ENCODE measurements at regions not wholly inside any gene's neighbourhood (a gene's known extent, or its start where the extent isn't known, plus 50 kb on each side); places are given as distances from the start of the nearest gene placed in this dataset.
"Not testable (repeated sequence)": the region's sequence is repeated elsewhere in the genome, so short reads cannot be mapped to it uniquely, and the experiment has no call there.

GRCh38 chr4:108453366-108453765 lies 167.0 kb upstream of the RPL34 start:
- DNase-seq = no peak

- no peak for DNase-seq
Measured at GRCh38 chr4:108450236-108450898, 170.0 kb upstream of the RPL34 start.

DNA sequence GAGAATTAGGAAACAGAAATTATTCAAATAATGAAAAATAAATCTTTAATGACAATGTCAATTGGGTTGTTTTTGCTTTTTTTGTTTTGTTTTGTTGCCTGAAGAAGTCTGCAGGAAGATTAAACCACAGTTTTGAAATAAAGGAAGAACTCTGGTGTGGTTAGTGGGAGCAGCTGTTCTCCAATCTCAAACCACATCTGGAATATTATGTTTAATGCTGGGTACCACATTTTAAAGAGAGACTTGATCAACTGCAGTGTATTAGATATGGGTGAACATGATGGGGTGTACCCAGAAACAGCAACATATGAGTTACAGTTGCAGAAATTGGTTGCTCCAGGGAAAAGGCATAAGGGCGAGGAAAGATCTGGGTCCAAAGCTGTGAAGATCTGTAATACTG lies 171.2 kb upstream of the RPL34 start:
- DNase-seq = no peak

- DNase-seq = no peak
Measured at GRCh38 chr4:108446556-108446955, 173.8 kb upstream of the RPL34 start.

DNA sequence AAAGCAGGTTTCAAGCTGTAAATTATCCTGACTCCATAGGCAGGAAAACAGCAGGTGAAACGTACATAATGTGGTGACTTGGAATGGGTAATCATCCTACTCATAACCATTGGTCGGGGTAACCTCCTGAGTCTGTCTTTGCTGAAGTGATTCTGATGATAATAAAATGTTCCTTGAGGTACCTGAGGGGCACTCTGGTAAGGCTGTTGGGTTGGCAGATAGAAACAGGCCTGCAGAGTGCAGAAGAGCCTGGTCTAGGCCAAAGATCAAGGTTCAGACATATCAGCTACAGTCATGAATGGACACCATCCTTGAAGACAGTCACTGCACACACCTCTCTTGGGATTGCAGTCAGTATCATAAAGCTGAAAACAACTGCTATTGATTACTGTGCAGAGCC lies 174.7 kb upstream of the RPL34 start:
- no peak for DNase-seq

DNA sequence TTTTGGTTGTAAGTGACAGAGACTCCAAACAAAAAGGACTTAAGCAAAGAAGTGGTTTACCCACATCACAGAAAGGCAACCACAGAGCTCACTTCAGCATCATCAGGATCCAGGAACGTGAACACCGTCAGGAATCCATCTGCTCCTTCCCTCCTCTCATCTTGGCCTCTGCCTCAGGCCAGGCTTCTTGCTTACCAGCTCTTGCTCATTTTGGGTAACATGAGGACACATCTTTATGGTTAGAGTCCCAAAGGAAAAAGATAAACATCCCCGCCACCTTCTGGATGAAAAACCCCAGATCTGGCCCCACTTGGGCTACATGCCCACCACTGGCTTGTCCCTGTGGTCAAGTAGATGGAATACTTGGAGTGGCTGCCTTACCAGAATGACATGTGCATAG lies 176.8 kb upstream of the RPL34 start:
- no peak for DNase-seq

DNA sequence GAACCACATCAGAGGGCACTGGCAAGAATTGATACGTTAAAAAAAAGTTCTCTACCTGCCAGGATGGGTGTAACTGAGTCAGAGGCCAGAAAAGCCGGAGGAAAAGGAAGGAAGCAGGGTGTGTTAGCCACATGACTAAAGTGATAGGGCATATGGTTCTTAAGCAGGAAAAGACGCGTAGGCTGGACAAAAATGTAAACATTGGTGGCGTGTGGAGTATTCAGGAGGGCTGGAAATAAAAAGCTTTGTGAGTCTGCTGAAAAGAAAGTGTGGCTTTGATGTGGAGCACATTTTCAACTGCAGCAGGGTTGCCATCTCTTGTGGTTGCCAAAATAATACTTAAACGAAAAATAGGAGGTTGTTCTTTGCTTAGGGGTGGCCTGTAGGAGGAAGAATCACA lies 186.5 kb upstream of the RPL34 start:
- no peak for DNase-seq

- DNase-seq = not testable (repeated sequence)
Measured at GRCh38 chr4:108433394-108433793, 187.0 kb upstream of the RPL34 start.

DNA sequence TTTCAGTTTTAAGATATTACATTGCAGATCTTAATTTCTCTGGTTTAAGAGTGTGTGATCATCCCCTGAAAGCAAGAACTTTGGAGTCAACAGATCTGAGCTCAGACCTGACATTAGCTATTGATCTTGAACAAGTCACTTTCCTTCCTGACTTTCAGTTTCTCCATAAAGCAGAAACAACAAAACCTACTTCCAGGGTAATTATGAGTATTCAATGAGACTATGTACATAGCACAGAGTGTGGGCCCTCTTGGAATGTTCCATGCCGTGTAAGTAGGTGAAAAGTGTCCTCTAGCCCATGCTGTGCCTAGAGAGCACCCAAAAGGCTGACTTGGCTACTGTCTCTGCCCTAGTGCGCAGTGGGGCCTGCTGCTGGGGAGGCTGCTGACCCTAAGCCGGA lies 188.0 kb upstream of the RPL34 start:
- DNase-seq = no peak

DNA sequence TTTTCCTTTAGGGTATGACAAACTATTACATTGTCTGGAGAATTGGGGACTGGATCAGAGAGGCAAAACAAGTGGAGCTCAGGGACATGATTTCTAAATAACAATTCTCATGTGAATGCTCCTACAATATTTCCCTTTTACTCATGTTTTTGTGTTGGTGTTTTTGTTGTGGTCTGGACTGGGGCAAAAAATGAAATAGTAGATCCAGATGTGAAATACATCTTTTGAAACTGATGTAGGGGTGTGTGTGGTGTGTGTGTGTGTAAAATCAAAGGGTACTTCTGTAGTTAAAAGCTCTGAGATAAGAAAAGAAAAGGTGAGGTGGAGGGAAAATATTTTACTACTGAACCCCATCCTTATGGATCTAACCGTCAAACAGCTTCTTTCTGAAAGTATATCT lies 188.4 kb upstream of the RPL34 start:
- no peak for DNase-seq

- DNase-seq = no peak
Measured at GRCh38 chr4:108430921-108431320, 189.5 kb upstream of the RPL34 start.

DNA sequence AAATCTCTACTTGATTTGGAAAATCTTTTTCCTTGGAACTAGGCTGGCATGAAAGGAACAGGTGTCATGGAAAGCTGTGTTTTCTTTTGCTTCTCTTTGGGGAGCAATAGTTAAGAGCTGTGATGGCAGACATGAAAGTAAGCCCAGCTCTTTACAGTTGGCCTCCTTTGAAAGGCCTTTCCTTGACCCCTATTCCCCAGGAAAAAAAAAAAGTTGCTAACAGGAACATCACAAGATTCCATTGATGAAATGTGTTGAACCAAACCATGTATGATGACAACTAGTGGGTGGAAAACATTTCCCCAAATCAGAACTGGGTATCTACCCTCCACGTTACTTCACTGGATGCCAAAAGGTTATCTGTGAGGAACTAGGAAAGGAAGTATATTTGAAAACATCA lies 190.7 kb upstream of the RPL34 start:
- DNase-seq = no peak

- DNase-seq = no peak
Measured at GRCh38 chr4:108428923-108429322, 191.5 kb upstream of the RPL34 start.

DNA sequence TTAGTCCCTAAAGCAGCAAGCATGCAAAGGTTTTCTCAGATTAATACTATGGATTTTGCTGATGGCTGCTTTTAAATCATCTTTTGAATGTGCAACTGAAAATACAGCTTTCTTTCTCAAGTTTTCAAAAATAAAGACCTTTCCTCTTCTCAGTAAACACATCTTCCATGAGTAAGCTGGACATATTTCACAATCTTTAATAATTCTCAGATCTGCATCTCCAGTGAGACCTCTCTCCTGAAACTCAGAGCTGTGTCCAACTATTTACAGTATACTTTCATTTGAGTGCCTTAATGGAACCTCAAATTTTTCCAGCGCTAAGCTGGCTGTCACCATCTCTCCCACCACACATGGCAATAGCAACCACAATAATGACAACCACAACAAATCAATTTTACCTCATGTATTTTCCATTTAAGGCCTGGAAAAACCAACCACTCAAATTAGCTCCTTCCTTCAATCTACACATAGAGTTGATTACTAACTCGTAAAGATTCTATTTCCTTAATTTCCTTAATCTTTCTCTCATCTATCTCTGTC lies 192.4 kb upstream of the RPL34 start:
- DNase-seq = no peak

- DNase-seq = no peak
Measured at GRCh38 chr4:108426493-108426892, 193.9 kb upstream of the RPL34 start.

DNA sequence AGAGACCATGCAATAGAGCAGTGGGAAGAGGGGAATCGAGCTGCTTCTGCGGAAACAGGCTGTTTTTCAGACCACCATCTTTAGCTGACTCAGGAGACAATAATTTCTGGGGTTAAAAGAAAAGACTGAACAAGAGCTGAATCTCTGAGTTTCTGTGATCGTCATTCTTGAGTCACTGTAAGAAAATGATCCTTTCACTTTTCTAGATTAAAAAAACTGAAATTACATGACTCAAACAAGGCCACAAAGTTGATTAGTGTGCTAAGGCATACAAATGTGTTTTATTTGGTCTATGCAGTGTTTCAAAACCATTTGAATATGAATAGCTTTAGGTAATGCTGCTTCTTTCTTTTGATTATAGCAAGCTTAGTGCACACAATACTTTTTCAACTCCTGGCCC lies 194.4 kb upstream of the RPL34 start:
- no peak for DNase-seq

DNA sequence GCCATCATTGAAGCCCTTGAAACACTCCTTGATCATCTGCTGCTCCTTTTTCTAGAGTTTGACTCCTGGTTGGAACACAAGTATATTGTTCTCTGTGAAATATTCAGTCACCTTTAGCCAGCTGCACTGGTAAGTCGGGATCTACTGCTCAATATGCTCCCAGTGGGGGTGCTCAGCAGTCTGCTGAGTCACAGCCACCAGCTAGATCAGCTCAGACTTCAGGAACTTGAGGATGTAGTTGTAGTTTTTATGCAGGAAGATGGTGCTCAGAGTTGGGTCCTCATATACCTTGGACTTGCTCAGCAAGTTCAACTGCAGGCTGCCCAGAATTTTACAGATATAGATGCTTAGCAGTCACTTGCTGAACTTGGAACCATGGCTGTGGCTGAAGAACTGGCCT lies 202.5 kb upstream of the RPL34 start:
- no peak for DNase-seq

DNA sequence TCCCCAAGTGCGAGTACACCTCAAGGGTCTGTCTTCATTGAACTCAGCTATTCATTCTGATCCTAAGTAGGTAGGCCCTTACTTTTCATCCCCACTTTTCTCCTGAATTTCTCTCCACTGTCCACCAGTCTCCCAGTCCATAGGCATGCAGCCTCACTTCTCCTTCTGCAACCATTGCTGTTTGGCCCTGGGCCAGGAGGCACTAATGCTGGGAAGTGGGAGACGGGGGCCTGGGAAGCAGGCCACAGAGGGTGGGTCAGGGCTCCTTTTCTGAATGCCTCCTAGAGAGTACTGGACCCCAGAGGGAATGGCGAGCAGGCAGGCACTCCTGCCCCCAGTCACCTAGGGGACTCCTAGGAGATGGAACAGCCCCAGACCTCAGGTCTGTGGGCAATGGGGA lies 203.5 kb upstream of the RPL34 start:
- no peak for DNase-seq

DNA sequence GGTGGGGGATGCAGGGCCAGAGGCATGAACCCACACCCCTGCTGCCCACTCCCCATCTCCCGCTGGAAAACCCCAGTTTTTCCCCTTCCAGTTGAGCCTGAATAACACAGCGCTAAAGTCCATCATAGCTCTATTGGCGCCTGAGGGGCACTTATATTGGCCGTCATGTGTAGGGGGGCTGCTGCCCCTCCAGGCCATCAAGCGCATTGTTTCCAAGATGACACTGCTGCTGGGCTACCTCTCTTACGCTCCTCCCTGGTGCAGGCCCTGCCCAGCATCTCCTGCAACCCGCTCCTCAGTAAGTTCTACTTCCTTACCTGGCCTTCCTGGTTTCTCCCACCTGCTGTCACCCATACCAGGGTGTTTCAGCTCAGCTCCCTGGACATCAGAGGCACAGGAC lies 205.0 kb upstream of the RPL34 start:
- no peak for DNase-seq

DNA sequence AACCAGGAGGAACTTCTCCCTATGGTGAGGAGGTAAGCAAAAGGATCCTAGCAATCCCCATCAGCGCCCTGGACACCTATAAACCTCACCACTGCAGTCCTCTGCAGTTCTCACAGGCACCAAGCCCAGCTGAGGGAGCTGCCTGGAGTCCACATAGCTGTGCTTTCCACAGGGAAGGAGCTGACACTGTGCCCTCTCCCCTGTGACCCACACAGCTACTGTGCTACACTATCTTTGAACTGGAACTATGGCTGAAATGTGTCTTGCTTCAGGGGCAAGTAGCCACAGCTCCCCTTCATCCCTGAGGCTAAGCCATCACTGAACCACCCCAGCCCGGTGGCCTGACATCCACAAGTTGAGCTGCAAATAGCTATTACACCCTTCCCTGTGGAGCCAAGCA lies 208.5 kb upstream of the RPL34 start:
- no peak for DNase-seq

- not testable (repeated sequence) for DNase-seq
Measured at GRCh38 chr4:108409691-108410090, 210.7 kb upstream of the RPL34 start.

GRCh38 chr4:108405586-108405985 lies 214.8 kb upstream of the RPL34 start:
- no peak for DNase-seq

GRCh38 chr4:108400309-108400708 lies 220.1 kb upstream of the RPL34 start:
- DNase-seq = no peak

- DNase-seq = no peak
Measured at GRCh38 chr4:108399610-108400265, 220.6 kb upstream of the RPL34 start.

- no peak for DNase-seq
Measured at GRCh38 chr4:108398836-108399235, 221.5 kb upstream of the RPL34 start.

Data from NCI-H1092 (cell line).